ENCODE measurements at regions not wholly inside any gene's neighbourhood (a gene's known extent, or its start where the extent isn't known, plus 50 kb on each side); places are given as distances from the start of the nearest gene placed in this dataset.

- Histone ChIP-seq H3K27ac (ENCODE audit: low read length) (no peak overlapping the region), H3K4me2 (ENCODE audit: low read length) (no peak overlapping the region), H3K79me2 (ENCODE audit: low read length) (no peaks in the 10 kb centered on the region), H3K4me1 (ENCODE audit: insufficient read depth, low read length) (no peaks in the 10 kb centered on the region), H2AFZ (ENCODE audit: low read length) (no peak overlapping the region), H3K9ac (ENCODE audit: low read length) (no peak overlapping the region), H4K20me1 (ENCODE audit: low read length) (no peaks in the 10 kb centered on the region), H3K9me2 (replicated peaks; ENCODE audit: low read length) (no peaks in the 10 kb centered on the region), H3F3A (ENCODE audit: low read length, unreplicated experiment) (no peaks in the 10 kb centered on the region), H3K36me3 (ENCODE audit: low read depth, low read length) (no peaks in the 10 kb centered on the region), H3K4me3 (ENCODE audit: low read length) (no peak overlapping the region), H3K9me3 (ENCODE audit: low read length) (no peaks in the 10 kb centered on the region), H3K27me3 (ENCODE audit: low read length) (no peaks in the 10 kb centered on the region)
- intact Hi-C loops (cut with micrococcal nuclease), result no loop called here
- ChIA-PET POLR2A (ENCODE audit: unreplicated experiment) (no interaction called here), CTCF (no interaction called here)
- no peak for TF ChIP-seq EZH2 (IDR thresholded peaks at IDR 0.05; ENCODE audit: low read length, unreplicated experiment)
- no peak for TF ChIP-seq EZH2phosphoT487 (IDR thresholded peaks at IDR 0.05; ENCODE audit: borderline replicate concordance, low read length)
- TF ChIP-seq CTCF (conservative IDR thresholded peaks at IDR 0.05; ENCODE audit: low read depth, low read length), result no peak
- ATAC-seq (no peak), DNase-seq (no peak)
- BruUV-seq (replicated peaks), result no TSS peak
These were observed 124.1 kb downstream of the RBM43 start for GRCh38 chr2:151137526-151137925.

- peak; percentile 38; the same call in 1 of the 2 replicates for ATAC-seq
- H3K9me2 ChIP-seq (replicated peaks; ENCODE audit: low read length), result no peaks in the 10 kb centered on the region
- no peak overlapping the region for H3K4me3 ChIP-seq (ENCODE audit: low read length)
- H4K20me1 ChIP-seq (ENCODE audit: low read length), result no peaks in the 10 kb centered on the region
- H3K36me3 ChIP-seq (ENCODE audit: low read depth, low read length), result no peaks in the 10 kb centered on the region
- no peak overlapping the region for H3K4me2 ChIP-seq (ENCODE audit: low read length)
- H3K27me3 ChIP-seq (ENCODE audit: low read length), result no peaks in the 10 kb centered on the region
- ChIA-PET CTCF (no interaction called here), POLR2A (ENCODE audit: unreplicated experiment) (no interaction called here)
- no peak overlapping the region for H3K9ac ChIP-seq (ENCODE audit: low read length)
- DNase-seq, result no peak
- no peaks in the 10 kb centered on the region for H3F3A ChIP-seq (ENCODE audit: low read length, unreplicated experiment)
- no peaks in the 10 kb centered on the region for H3K4me1 ChIP-seq (ENCODE audit: insufficient read depth, low read length)
- no TSS peak for BruUV-seq (replicated peaks)
- intact Hi-C loops (cut with micrococcal nuclease), result no loop called here
- peaks cover 5% of the 10 kb centered on the region; the same call in 1 of the 2 replicates for H3K9me3 ChIP-seq (ENCODE audit: low read length)
- H3K27ac ChIP-seq (ENCODE audit: low read length), result no peak overlapping the region
- H3K79me2 ChIP-seq (ENCODE audit: low read length), result no peaks in the 10 kb centered on the region
- H2AFZ ChIP-seq (ENCODE audit: low read length), result no peak overlapping the region
- no peak for TF ChIP-seq EZH2phosphoT487 (IDR thresholded peaks at IDR 0.05; ENCODE audit: borderline replicate concordance, low read length)
- TF ChIP-seq CTCF (conservative IDR thresholded peaks at IDR 0.05; ENCODE audit: low read depth, low read length), result no peak
- TF ChIP-seq EZH2 (IDR thresholded peaks at IDR 0.05; ENCODE audit: low read length, unreplicated experiment), result no peak
These were observed 141.7 kb downstream of the RBM43 start for GRCh38 chr2:151120011-151120410.

GRCh38 chr2:151119374-151119773 lies 142.3 kb downstream of the RBM43 start:
- CTCF ChIA-PET, result no interaction called here
- BruUV-seq (replicated peaks), result no TSS peak

More at GRCh38 chr2:151119374-151119773, 142.3 kb downstream of the RBM43 start:
- DNase-seq, result no peak
- Histone ChIP-seq H3K9me3 (ENCODE audit: low read length) (peaks cover 5% of the 10 kb centered on the region; the same call in 1 of the 2 replicates), H3K27ac (ENCODE audit: low read length) (no peak overlapping the region), H3K9me2 (replicated peaks; ENCODE audit: low read length) (no peaks in the 10 kb centered on the region), H2AFZ (ENCODE audit: low read length) (no peak overlapping the region), H3K79me2 (ENCODE audit: low read length) (no peaks in the 10 kb centered on the region), H3K4me1 (ENCODE audit: insufficient read depth, low read length) (no peaks in the 10 kb centered on the region), H4K20me1 (ENCODE audit: low read length) (no peaks in the 10 kb centered on the region), H3K36me3 (ENCODE audit: low read depth, low read length) (no peaks in the 10 kb centered on the region), H3K4me2 (ENCODE audit: low read length) (no peak overlapping the region), H3K27me3 (ENCODE audit: low read length) (no peaks in the 10 kb centered on the region), H3F3A (ENCODE audit: low read length, unreplicated experiment) (no peaks in the 10 kb centered on the region), H3K9ac (ENCODE audit: low read length) (no peak overlapping the region), H3K4me3 (ENCODE audit: low read length) (no peak overlapping the region)
- POLR2A ChIA-PET (ENCODE audit: unreplicated experiment), result no interaction called here
- intact Hi-C loops (cut with micrococcal nuclease), result no loop called here
- no peak for ATAC-seq
- TF ChIP-seq CTCF (conservative IDR thresholded peaks at IDR 0.05; ENCODE audit: low read depth, low read length) (no peak), EZH2 (IDR thresholded peaks at IDR 0.05; ENCODE audit: low read length, unreplicated experiment) (no peak), EZH2phosphoT487 (IDR thresholded peaks at IDR 0.05; ENCODE audit: borderline replicate concordance, low read length) (no peak)

Measured in PC-3 (cell line).